GM20000 (cell line): ENCODE measurements at regions not wholly inside any gene's neighbourhood (a gene's known extent, or its start where the extent isn't known, plus 50 kb on each side); places are given as distances from the start of the nearest gene placed in this dataset.
"Not testable (repeated sequence)": the region's sequence is repeated elsewhere in the genome, so short reads cannot be mapped to it uniquely, and the experiment has no call there.

ENCODE experiments used
- DNase-seq: peaks from one replicate; pipeline ENCODE4 v3.0.0; 2012; ENCODE audit warnings: low spot score
- TF ChIP-seq, protein P1 (sequence below): IDR thresholded peaks from 2 replicates; pipeline ENCODE4 v1.5.1; 2012; ENCODE audit warnings: mild to moderate bottlenecking, control low read depth; ENCODE audit errors: extremely low read depth, missing control alignments

DNA sequence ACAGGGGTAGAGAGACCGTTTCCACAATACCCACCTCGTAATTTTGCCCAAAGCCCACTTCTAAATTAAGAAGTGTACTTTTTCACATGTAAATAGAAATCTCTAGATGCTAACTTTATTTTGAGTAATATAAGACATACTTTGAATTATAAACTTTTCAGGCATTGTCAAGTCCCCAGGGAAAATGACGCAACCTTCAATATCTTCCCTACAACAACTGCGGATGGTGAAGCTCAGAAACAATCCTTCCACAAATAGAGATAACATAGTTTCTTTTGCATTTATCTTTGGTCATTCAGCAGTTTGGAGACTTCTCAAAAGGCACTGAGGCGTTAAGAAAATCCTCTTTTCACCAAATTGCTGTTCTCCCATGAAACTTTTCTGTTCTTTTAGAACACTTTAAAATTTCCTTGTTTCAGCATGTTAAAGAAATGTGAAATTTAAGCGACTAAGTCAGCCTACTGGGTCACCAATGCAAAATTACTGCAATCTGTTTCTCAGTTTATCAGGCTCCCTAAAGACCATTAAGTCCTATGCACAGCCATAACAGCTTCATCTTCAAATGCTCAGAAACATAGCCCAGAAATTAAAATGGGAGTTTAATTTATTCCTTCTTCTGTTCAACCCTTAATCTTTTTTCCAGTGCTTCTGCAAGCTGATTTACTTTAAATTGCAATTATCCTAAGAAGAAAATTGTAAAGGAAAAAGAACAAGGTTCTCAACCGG, 118.3 kb upstream of the DNAJC10 start:
- TF ChIP-seq, protein P1, sequence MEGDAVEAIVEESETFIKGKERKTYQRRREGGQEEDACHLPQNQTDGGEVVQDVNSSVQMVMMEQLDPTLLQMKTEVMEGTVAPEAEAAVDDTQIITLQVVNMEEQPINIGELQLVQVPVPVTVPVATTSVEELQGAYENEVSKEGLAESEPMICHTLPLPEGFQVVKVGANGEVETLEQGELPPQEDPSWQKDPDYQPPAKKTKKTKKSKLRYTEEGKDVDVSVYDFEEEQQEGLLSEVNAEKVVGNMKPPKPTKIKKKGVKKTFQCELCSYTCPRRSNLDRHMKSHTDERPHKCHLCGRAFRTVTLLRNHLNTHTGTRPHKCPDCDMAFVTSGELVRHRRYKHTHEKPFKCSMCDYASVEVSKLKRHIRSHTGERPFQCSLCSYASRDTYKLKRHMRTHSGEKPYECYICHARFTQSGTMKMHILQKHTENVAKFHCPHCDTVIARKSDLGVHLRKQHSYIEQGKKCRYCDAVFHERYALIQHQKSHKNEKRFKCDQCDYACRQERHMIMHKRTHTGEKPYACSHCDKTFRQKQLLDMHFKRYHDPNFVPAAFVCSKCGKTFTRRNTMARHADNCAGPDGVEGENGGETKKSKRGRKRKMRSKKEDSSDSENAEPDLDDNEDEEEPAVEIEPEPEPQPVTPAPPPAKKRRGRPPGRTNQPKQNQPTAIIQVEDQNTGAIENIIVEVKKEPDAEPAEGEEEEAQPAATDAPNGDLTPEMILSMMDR, result no peak

DNA sequence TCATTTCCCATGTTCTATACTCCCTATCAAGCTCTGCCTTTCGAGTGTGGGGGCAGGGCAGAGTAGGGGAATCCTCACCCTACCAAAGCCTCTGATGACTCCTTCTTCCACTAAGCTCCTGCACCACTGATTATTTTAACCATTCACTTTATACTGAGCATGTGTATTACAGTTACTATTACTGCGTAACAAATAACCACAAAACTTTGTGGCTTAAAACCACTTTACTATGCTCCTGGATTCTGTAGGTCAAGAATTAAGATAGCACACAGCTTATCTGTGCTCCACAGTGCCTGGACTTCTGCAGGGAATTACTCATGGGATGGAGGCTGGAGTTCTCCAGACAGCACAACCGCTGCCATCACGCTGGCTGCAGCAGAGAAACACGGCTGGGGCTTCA, 117.4 kb upstream of the DNAJC10 start:
- TF ChIP-seq, protein P1, result no peak
- no peak for DNase-seq

More for the DNA sequence above, 118.3 kb upstream of the DNAJC10 start:
- no peak for DNase-seq

DNA sequence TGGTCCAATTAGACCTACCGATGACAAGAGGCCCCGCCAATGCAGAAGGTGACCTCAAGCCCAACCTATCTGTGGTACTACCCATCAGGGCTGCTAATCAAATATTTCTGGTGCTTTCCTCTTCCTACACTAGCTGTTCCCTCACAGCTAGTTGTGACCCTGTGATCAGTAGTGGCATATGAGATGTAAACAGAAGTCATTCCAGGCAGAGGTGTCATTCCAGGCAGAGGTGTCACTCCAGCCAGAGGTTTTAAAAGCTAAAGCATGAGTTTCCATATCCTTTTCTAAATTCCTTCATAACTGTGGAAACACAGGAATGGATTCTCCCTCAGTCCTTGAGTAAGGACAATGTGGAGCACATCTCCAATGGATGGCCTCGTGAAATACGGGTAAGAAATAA, 110.9 kb upstream of the DNAJC10 start:
- no peak for DNase-seq

DNA sequence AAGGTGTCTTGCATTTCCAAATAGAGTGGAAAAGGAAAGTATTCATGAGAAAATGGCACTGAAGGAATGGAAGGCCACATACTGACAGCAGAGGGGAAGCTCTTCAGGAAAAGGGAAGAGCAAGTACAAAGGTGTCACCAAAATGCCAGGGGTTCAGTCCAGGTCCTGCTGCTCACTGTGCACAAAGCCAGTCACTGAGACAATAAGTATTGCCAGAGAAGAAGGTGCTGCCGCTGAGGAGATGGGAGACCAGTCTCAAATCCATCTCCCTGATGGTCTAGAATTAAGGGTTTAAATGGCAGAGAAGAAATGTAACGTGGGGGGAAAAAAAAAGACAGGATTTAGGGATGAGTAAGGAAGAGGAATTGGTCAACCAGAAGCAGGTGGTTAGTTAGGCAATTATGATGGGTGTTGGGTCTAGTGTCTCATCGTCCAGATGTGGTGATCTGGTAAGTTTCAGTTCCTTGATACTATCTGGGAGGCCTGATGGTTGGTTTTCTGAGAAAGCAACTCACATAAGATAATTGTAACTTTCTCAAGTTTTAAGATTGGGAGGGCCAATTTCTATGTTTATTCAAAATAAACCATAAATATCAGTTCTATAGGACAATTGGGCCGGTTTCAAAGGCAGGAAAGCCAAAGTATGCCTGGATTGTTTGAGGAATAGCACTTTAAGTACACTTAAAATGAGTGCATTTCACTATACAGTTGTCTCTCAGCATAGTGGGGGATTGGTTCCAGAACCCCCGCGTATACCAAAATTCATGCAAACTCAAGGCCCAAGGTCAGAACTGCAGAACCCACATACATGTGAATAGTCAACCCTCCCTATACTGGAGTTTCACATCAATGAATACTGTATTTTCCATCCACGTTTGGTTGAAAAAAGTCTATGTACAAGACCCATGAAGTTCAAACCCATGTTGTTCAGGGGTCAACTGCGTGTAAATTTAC, 109.1 kb upstream of the DNAJC10 start:
- DNase-seq, result peak; percentile 20
- TF ChIP-seq, protein P1, result no peak

More for the DNA sequence above, 110.9 kb upstream of the DNAJC10 start:
- TF ChIP-seq, protein P1, result no peak

DNA sequence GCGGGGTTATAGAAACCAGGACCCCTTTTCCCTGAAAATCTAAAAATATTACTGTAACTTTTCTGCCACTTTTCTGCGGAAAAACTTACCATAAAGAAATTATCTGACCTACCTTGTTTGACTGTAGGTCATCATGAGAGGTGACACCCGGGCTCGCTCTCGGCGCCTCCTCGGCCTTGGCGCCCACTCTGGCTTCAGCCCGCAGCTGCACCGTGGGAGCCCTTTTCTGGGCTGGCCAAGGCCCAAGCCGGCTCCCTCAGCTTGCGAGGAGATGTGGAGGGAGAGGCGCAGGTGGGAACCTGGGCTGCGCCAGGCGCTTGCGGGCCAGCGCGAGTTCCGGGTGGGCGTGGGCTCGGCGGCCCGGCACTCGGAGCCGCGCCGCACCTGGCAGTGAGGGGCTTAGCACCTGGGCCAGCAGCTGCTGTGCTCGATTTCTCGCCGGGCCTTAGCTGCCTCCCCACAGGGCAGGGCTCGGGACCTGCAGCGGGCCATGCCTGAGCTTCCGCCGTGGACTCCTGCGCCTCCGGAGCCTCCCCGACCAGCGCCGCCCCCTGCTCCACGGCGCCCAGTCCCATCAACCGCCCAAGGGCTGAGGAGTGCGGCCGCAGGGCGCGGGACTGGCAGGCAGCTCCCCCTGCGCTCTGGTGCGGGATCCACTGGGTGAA, 107.7 kb upstream of the DNAJC10 start:
- no peak for DNase-seq
- TF ChIP-seq, protein P1, result no peak

DNA sequence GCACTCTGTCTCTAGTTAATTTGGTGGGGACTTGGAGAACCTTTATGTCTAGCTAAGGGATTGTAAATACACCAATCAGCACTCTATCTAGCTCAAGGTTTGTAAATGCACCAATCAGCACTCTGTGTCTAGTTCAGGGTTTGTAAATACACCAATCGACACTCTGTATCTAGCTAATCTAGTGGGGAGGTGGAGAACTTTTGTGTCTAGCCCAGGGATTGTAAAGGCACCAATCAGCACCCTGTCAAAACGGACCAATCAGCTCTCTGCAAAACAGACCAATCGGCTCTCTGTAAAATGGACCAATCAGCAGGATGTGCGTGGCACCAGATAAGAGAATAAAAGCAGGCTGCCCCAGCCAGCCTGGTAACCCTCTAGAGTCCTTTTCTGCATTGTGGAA, 107.1 kb upstream of the DNAJC10 start:
- not testable (repeated sequence) for DNase-seq

DNA sequence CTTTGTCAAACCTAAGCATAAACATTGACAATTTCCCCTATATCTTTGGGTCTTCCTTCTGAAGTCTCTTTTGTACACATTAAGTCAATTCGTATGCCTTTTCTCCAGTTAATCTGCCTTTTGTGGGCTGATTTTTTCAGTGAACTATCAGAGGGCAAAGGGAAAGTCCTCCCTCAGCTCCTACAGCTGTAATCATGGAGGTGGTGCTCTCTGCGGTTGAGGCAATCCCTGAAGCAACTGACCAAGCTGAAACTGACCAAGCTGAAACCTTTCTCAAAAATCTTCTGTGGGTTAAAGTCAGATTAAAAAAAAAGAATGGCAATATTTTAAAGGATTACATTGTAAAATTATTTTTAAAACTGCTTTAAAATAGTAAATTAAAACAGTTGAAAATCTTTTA, 105.8 kb upstream of the DNAJC10 start:
- no peak for DNase-seq
- TF ChIP-seq, protein P1, result no peak
